DND-41 (cell line): ENCODE measurements at regions not wholly inside any gene's neighbourhood (a gene's known extent, or its start where the extent isn't known, plus 50 kb on each side); places are given as distances from the start of the nearest gene placed in this dataset.

Experiments
- ATAC-seq: fragments of 200-7000 bp; cut with Tn5 transposase; 3 replicates; pipeline ENCODE4 v1.9.1; 2021; ENCODE audit warnings: low read depth; ENCODE audit not compliant: insufficient read depth
- DNase-seq: peaks from one replicate; pipeline ENCODE4 v3.0.0-alpha.2; 2020
- H2AFZ ChIP-seq: 2 replicates; pipeline ENCODE4 v1.6.0; 2012; ENCODE audit warnings: low read depth, low read length
- H3K27ac ChIP-seq: 2 replicates; pipeline ENCODE4 v1.5.1; 2012; ENCODE audit warnings: low read length, inconsistent platforms
- H3K27me3 ChIP-seq: fragments of 200-600 bp; sonication (generic); 2 replicates; pipeline ENCODE4 v1.6.0; 2012; ENCODE audit warnings: low read length, mild to moderate bottlenecking, inconsistent platforms; ENCODE audit not compliant: insufficient read depth, poor library complexity
- H3K36me3 ChIP-seq: 2 replicates; pipeline ENCODE4 v1.5.1; 2012; ENCODE audit warnings: low read length, inconsistent platforms; ENCODE audit not compliant: insufficient read depth
- H3K4me1 ChIP-seq: 2 replicates; pipeline ENCODE4 v1.5.1; 2012; ENCODE audit warnings: mild to moderate bottlenecking, low read length; ENCODE audit not compliant: insufficient read depth
- H3K4me2 ChIP-seq: 2 replicates; pipeline ENCODE4 v1.6.0; 2012; ENCODE audit warnings: mild to moderate bottlenecking, moderate library complexity, low read length, inconsistent platforms; ENCODE audit not compliant: insufficient read depth
- H3K4me3 ChIP-seq, 2 experiments: fragments of 200-600 bp in 1 of 2; shearing (Covaris generic) in 1 of 2; 2 replicates each; pipeline ENCODE4 v1.5.1; 2012 to 2016; ENCODE audit warnings: inconsistent platforms in 2 of 2, low read length in 2 of 2, mild to moderate bottlenecking in 2 of 2, low read depth in 1 of 2, moderate library complexity in 1 of 2
- H3K79me2 ChIP-seq: 2 replicates; pipeline ENCODE4 v1.6.0; 2012; ENCODE audit warnings: low read length, inconsistent platforms; ENCODE audit not compliant: insufficient read depth
- H3K9ac ChIP-seq: 2 replicates; pipeline ENCODE4 v1.6.0; 2012; ENCODE audit warnings: low read depth, mild to moderate bottlenecking, inconsistent platforms, low read length, moderate library complexity
- H3K9me3 ChIP-seq: 2 replicates; pipeline ENCODE4 v1.5.1; 2012; ENCODE audit warnings: low read length, moderate library complexity, mild to moderate bottlenecking, inconsistent platforms; ENCODE audit not compliant: insufficient read depth, severe bottlenecking
- H4K20me1 ChIP-seq: 2 replicates; pipeline ENCODE4 v1.6.0; 2012; ENCODE audit warnings: low read length; ENCODE audit not compliant: insufficient read depth
- EZH2 ChIP-seq: IDR thresholded peaks from 3 replicates; pipeline ENCODE4 v1.6.1; 2012; ENCODE audit warnings: borderline replicate concordance, low read depth, mild to moderate bottlenecking, moderate library complexity, low read length, inconsistent platforms; ENCODE audit not compliant: severe bottlenecking
- TF ChIP-seq, protein P1 (sequence below): IDR thresholded peaks from 2 replicates; pipeline ENCODE4 v1.5.1; 2012; ENCODE audit warnings: borderline replicate concordance, low read length, moderate library complexity, mild to moderate bottlenecking; ENCODE audit not compliant: poor library complexity, severe bottlenecking; ENCODE audit errors: extremely low read depth

DNA sequence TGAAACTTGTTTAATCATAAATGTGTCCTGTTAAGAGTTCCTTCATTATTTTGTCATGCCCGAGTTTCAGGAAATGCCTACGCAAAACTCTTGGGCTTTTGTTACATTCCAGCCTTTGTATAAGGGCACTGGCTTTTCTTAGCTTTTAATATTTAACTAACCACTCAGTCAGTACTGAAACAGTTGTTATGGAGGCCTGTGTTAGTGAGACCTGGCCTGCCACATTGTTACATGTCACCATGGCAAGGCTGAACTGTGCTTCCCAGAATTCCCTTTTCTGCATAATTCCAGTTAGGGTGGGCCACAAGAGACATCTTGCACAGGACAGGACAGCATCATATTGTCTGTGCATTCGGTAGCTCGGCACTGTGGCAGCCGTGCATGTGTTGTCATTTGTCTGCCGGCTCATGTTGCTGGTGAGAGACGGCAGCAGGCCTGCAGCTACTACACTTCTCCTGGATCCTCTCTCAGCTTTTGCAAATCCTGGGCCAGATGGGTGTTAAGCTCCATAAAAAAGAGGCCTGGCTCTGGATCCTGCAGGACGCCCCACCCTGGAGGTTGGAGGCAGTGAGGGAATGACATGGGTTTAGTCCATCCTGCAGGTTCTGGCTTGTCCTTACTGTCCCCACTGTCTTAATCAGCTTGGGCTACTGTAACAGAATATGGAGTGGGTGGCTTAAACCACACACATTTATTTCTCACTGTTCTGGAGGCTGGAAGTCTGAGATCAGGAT, 128.8 kb upstream of the DTNBP1 start:
- Histone ChIP-seq H3K79me2 (no peaks in the 10 kb centered on the region), H3K9ac (no peak overlapping the region), H2AFZ (no peak overlapping the region), H3K4me3 (no peak overlapping the region), H3K36me3 (no peaks in the 10 kb centered on the region), H4K20me1 (no peaks in the 10 kb centered on the region), H3K9me3 (no peaks in the 10 kb centered on the region), H3K27me3 (peaks cover 8% of the 10 kb centered on the region), H3K4me2 (no peak overlapping the region), H3K27ac (no peak overlapping the region), H3K4me1 (no peaks in the 10 kb centered on the region)
- ATAC-seq (no peak), DNase-seq (no peak)
- no peak for TF ChIP-seq EZH2
- TF ChIP-seq, protein P1, sequence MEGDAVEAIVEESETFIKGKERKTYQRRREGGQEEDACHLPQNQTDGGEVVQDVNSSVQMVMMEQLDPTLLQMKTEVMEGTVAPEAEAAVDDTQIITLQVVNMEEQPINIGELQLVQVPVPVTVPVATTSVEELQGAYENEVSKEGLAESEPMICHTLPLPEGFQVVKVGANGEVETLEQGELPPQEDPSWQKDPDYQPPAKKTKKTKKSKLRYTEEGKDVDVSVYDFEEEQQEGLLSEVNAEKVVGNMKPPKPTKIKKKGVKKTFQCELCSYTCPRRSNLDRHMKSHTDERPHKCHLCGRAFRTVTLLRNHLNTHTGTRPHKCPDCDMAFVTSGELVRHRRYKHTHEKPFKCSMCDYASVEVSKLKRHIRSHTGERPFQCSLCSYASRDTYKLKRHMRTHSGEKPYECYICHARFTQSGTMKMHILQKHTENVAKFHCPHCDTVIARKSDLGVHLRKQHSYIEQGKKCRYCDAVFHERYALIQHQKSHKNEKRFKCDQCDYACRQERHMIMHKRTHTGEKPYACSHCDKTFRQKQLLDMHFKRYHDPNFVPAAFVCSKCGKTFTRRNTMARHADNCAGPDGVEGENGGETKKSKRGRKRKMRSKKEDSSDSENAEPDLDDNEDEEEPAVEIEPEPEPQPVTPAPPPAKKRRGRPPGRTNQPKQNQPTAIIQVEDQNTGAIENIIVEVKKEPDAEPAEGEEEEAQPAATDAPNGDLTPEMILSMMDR: no peak

DNA sequence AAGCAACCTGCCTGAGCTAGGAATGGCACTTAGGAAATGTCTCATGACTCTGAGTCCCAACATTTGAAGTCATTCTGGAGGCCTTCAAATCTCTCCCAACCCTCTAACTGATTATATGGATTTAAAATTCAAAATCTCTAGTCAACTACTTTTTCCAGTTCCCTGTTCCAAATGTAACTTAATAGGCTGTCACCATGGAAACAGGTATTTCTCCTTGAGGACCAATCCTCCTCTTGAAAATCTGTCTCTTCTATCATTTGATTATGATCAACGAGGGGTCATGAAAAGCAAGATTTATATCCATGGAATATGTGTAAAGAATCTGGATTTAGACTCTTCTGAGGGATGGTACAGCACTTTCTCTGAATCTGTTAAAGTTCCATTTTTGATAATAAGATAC, 127.3 kb upstream of the DTNBP1 start:
- ATAC-seq (no peak), DNase-seq (no peak)
- Histone ChIP-seq H4K20me1 (no peaks in the 10 kb centered on the region), H3K9ac (no peak overlapping the region), H3K9me3 (no peaks in the 10 kb centered on the region), H3K27me3 (peaks cover 8% of the 10 kb centered on the region), H3K36me3 (no peaks in the 10 kb centered on the region), H3K27ac (no peak overlapping the region), H3K4me3 (no peak overlapping the region), H3K4me2 (no peak overlapping the region), H3K79me2 (no peaks in the 10 kb centered on the region), H2AFZ (no peak overlapping the region), H3K4me1 (no peaks in the 10 kb centered on the region)
- TF ChIP-seq, protein P1: no peak
- TF ChIP-seq EZH2: no peak

- Histone ChIP-seq H4K20me1 (no peaks in the 10 kb centered on the region), H3K36me3 (no peaks in the 10 kb centered on the region), H3K4me1 (no peaks in the 10 kb centered on the region), H3K27ac (no peak overlapping the region), H3K9me3 (no peaks in the 10 kb centered on the region), H3K4me2 (no peak overlapping the region), H3K4me3 (no peak overlapping the region), H3K9ac (no peak overlapping the region), H3K79me2 (no peaks in the 10 kb centered on the region), H3K27me3 (peaks cover 3% of the 10 kb centered on the region), H2AFZ (no peak overlapping the region)
- ATAC-seq (no peak), DNase-seq (no peak)
- TF ChIP-seq, protein P1: no peak
- TF ChIP-seq EZH2: no peak
These were observed 124.0 kb upstream of the DTNBP1 start for GRCh38 chr6:15786846-15787245.
